Hepatocyte (in vitro differentiated cells): ENCODE measurements at regions not wholly inside any gene's neighbourhood (a gene's known extent, or its start where the extent isn't known, plus 50 kb on each side); places are given as distances from the start of the nearest gene placed in this dataset.

ENCODE experiments used
- DNase-seq: peaks from one replicate; pipeline ENCODE4 v3.0.0-alpha.2; 2016; ENCODE audit warnings: low spot score
- H2AFZ ChIP-seq: fragments of 200-600 bp; sonication (generic); 2 replicates; pipeline ENCODE4 v1.6.0; 2016; ENCODE audit warnings: antibody characterized with exemption, mild to moderate bottlenecking
- H3K27ac ChIP-seq: fragments of 200-600 bp; sonication (generic); 2 replicates; pipeline ENCODE4 v1.5.1; 2016; ENCODE audit warnings: mild to moderate bottlenecking
- H3K27me3 ChIP-seq: fragments of 200-600 bp; sonication (generic); 2 replicates; pipeline ENCODE4 v1.6.1; 2016
- H3K36me3 ChIP-seq: fragments of 200-600 bp; sonication (generic); replicated peaks from 2 replicates; pipeline ENCODE4 v1.5.1; 2016; ENCODE audit warnings: low read depth; ENCODE audit not compliant: insufficient read depth
- H3K4me1 ChIP-seq: fragments of 200-600 bp; sonication (generic); 2 replicates; pipeline ENCODE4 v1.5.1; 2016; ENCODE audit warnings: mild to moderate bottlenecking, moderate library complexity; ENCODE audit not compliant: insufficient read depth
- H3K4me2 ChIP-seq: fragments of 200-600 bp; sonication (generic); 2 replicates; pipeline ENCODE4 v1.6.0; 2016
- H3K4me3 ChIP-seq: fragments of 200-600 bp; sonication (generic); 2 replicates; pipeline ENCODE4 v1.5.1; 2016; ENCODE audit warnings: mild to moderate bottlenecking
- H3K79me2 ChIP-seq: fragments of 200-600 bp; sonication (generic); 2 replicates; pipeline ENCODE4 v1.6.0; 2017; ENCODE audit warnings: mild to moderate bottlenecking
- H3K9me2 ChIP-seq: fragments of 200-600 bp; sonication (generic); replicated peaks from 2 replicates; pipeline ENCODE4 v1.6.0; 2017; ENCODE audit warnings: mild to moderate bottlenecking; ENCODE audit not compliant: insufficient read depth
- H3K9me3 ChIP-seq: fragments of 200-600 bp; sonication (generic); 2 replicates; pipeline ENCODE4 v1.5.1; 2016; ENCODE audit warnings: low read depth, mild to moderate bottlenecking
- H4K20me1 ChIP-seq: fragments of 200-600 bp; sonication (generic); 2 replicates; pipeline ENCODE4 v1.6.0; 2016; ENCODE audit warnings: mild to moderate bottlenecking; ENCODE audit not compliant: insufficient read depth, poor library complexity, severe bottlenecking
- EZH2 ChIP-seq: fragments of 200-600 bp; sonication (generic); IDR thresholded peaks from 2 replicates; pipeline ENCODE4 v1.6.1; 2016; ENCODE audit warnings: antibody characterized with exemption, mild to moderate bottlenecking, borderline replicate concordance
- EZH2phosphoT487 ChIP-seq: fragments of 200-600 bp; sonication (generic); IDR thresholded peaks from one replicate; pipeline ENCODE4 v1.6.1; 2018; ENCODE audit warnings: antibody characterized with exemption, mild to moderate bottlenecking, low read depth, moderate library complexity; ENCODE audit not compliant: unreplicated experiment, severe bottlenecking
- WGBS: methylation state at CpG from one replicate; pipeline ENCODE4 v1.1.6; 2016; ENCODE audit warnings: low lambda C conversion rate; ENCODE audit errors: missing lambda C conversion rate; 5-methylcytosine and 5-hydroxymethylcytosine counted together
- TF ChIP-seq, protein P1 (sequence below): fragments of 200-600 bp; sonication (generic); IDR thresholded peaks from 2 replicates; pipeline ENCODE4 v1.5.1; 2016; ENCODE audit warnings: antibody characterized with exemption, mild to moderate bottlenecking; ENCODE audit not compliant: poor library complexity

DNA sequence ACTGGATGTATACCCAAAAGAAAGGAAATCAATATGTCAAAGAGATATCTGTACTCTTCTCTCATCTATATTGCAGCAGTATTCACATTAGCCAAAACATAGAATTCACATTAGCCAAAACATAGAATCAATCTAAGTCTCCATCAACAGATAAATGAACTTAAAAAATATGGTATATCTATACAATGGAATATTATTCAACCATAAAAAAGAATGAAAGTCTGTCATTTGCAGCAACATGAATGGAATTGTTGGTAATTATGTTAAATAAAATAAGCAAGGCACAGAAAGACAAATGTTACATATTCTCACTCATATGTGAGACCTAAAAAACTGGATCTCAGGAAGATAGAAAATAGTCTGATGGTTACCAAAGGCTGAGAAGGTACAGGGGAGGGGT, 212.1 kb upstream of the ZC3H15 start:
- DNase-seq: no peak
- no peaks in the 10 kb centered on the region for H3K36me3 ChIP-seq
- H3K4me3 ChIP-seq: no peak overlapping the region
- H2AFZ ChIP-seq: no peak overlapping the region
- H3K9me2 ChIP-seq: no peaks in the 10 kb centered on the region
- no peak overlapping the region for H3K4me2 ChIP-seq
- H3K27me3 ChIP-seq: no peaks in the 10 kb centered on the region
- H4K20me1 ChIP-seq: no peaks in the 10 kb centered on the region
- no peaks in the 10 kb centered on the region for H3K79me2 ChIP-seq
- TF ChIP-seq EZH2phosphoT487 (no peak), EZH2 (no peak)
- TF ChIP-seq, protein P1, sequence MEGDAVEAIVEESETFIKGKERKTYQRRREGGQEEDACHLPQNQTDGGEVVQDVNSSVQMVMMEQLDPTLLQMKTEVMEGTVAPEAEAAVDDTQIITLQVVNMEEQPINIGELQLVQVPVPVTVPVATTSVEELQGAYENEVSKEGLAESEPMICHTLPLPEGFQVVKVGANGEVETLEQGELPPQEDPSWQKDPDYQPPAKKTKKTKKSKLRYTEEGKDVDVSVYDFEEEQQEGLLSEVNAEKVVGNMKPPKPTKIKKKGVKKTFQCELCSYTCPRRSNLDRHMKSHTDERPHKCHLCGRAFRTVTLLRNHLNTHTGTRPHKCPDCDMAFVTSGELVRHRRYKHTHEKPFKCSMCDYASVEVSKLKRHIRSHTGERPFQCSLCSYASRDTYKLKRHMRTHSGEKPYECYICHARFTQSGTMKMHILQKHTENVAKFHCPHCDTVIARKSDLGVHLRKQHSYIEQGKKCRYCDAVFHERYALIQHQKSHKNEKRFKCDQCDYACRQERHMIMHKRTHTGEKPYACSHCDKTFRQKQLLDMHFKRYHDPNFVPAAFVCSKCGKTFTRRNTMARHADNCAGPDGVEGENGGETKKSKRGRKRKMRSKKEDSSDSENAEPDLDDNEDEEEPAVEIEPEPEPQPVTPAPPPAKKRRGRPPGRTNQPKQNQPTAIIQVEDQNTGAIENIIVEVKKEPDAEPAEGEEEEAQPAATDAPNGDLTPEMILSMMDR: no peak
- H3K27ac ChIP-seq: no peak overlapping the region
- no peaks in the 10 kb centered on the region for H3K9me3 ChIP-seq
- H3K4me1 ChIP-seq: no peaks in the 10 kb centered on the region

DNA sequence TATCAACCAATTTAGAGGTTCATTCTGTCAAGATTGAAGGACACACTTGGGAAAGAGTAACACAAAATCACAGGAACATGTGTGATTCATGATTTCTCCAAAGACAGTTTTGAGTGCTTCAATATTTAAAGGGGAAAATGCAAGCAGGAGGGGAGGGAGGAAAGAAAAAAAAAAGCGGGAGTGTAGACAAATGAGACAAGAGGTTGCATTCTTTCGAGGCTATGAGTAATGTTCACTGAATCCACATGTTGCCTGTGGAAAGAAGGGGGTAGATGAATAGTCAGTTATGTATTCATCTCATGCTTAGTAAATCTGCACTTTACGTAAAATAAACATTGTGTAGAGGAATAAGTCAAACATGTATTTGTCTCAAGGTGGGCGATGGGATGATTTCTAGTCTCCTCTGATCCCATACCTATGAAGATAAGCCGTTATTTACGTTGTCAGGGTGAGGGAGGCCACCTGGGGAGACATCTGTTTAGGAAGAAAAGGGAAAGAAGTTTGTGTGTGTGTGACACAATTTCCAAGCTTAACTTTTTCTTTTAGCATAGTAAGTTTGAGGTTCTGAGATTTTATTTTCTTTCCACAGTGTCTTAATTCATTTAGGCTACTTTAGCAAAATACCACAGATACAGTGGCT, 211.0 kb upstream of the ZC3H15 start:
- Histone ChIP-seq H3K27me3 (no peaks in the 10 kb centered on the region), H3K4me1 (no peaks in the 10 kb centered on the region), H3K79me2 (no peaks in the 10 kb centered on the region), H3K9me3 (no peaks in the 10 kb centered on the region), H3K36me3 (no peaks in the 10 kb centered on the region), H3K27ac (no peak overlapping the region), H3K4me2 (no peak overlapping the region), H2AFZ (no peak overlapping the region), H3K9me2 (no peaks in the 10 kb centered on the region), H3K4me3 (no peak overlapping the region), H4K20me1 (no peaks in the 10 kb centered on the region)
- DNase-seq: no peak
- TF ChIP-seq, protein P1: no peak
- no peak for TF ChIP-seq EZH2phosphoT487
- TF ChIP-seq EZH2: no peak
- WGBS: 57% methylated on average over 6 of the region's 6 CpGs

- H3K9me2 ChIP-seq: no peaks in the 10 kb centered on the region
- no peaks in the 10 kb centered on the region for H3K79me2 ChIP-seq
- H2AFZ ChIP-seq: no peak overlapping the region
- H3K4me1 ChIP-seq: no peaks in the 10 kb centered on the region
- DNase-seq: no peak
- H3K4me2 ChIP-seq: no peak overlapping the region
- no peaks in the 10 kb centered on the region for H3K27me3 ChIP-seq
- no peaks in the 10 kb centered on the region for H3K9me3 ChIP-seq
- TF ChIP-seq EZH2phosphoT487 (no peak), EZH2 (no peak)
- TF ChIP-seq, protein P1: no peak
- H3K4me3 ChIP-seq: no peak overlapping the region
- H3K27ac ChIP-seq: no peak overlapping the region
- no peaks in the 10 kb centered on the region for H3K36me3 ChIP-seq
- 87% methylated on average over 2 of the region's 2 CpGs for WGBS
- no peaks in the 10 kb centered on the region for H4K20me1 ChIP-seq
Measured at GRCh38 chr2:186276909-186277308, 209.2 kb upstream of the ZC3H15 start.

DNA sequence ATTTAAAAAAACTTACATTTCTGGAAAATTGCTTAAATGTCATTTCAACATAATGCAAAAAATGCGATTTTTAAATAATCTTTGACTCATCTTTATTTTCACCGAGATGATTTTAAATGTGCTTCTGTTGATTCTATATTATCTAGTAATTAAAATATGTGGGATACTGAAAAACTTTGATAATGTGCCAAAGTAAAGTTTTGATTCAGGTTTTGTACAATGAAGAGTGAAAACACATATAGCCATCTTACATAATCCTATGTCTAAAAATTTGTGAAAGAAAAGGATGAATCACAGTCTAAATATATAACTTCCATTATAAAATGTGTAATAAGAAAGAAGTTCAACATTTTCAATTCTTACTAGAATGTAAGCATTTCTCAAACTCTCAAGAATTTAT, 204.3 kb upstream of the ZC3H15 start:
- Histone ChIP-seq H3K79me2 (no peaks in the 10 kb centered on the region), H3K9me3 (no peaks in the 10 kb centered on the region), H3K4me2 (no peak overlapping the region), H3K4me1 (no peaks in the 10 kb centered on the region), H2AFZ (no peak overlapping the region), H3K36me3 (no peaks in the 10 kb centered on the region), H3K27ac (no peak overlapping the region), H3K9me2 (no peaks in the 10 kb centered on the region), H3K4me3 (no peak overlapping the region), H3K27me3 (no peaks in the 10 kb centered on the region), H4K20me1 (no peaks in the 10 kb centered on the region)
- 96% methylated on average over 2 of the region's 2 CpGs for WGBS
- no peak for DNase-seq
- TF ChIP-seq EZH2phosphoT487: no peak
- no peak for TF ChIP-seq EZH2
- TF ChIP-seq, protein P1: no peak
